PC-9 (cell line): ENCODE measurements at regions not wholly inside any gene's neighbourhood (a gene's known extent, or its start where the extent isn't known, plus 50 kb on each side); places are given as distances from the start of the nearest gene placed in this dataset.

ENCODE experiments used
- BruUV-seq: library from RNA; stranded (reverse); fragments of 400-500 nt; replicated peaks from 2 replicates; lab custom pipeline; 2021; lab: Mats Ljungman, UMichigan
- CTCF ChIA-PET: fragments of 300-600 bp; sonication (Branson Sonifier 250); formaldehyde crosslinking; loops from one replicate; lab custom pipeline; 2022; ENCODE audit warnings: antibody characterized with exemption; lab: Charles Lee
- POLR2A ChIA-PET: fragments of 300-600 bp; sonication (Branson Sonifier 250); formaldehyde crosslinking; loops from one replicate; lab custom pipeline; 2022; ENCODE audit warnings: antibody characterized with exemption; ENCODE audit not compliant: unreplicated experiment; lab: Charles Lee
- DNase-seq, 2 experiments: peaks; one replicate each; pipeline versions ENCODE4 v3.0.0 to v3.0.0-alpha.2; 2015 to 2022; ENCODE audit warnings: mixed read lengths in 1 of 2
- H2AFZ ChIP-seq: fragments of 200-600 bp; sonication (generic); 2 replicates; pipeline ENCODE4 v1.8.1; 2017; ENCODE audit warnings: antibody characterized with exemption
- H3F3A ChIP-seq: fragments of 200-600 bp; sonication (generic); 2 replicates; pipeline ENCODE4 v1.8.1; 2017; ENCODE audit warnings: antibody characterized with exemption, mild to moderate bottlenecking, low read depth; ENCODE audit not compliant: insufficient read depth
- H3K27ac ChIP-seq: fragments of 200-600 bp; sonication (generic); 2 replicates; pipeline ENCODE4 v1.6.1; 2016; ENCODE audit warnings: mixed run types
- H3K27me3 ChIP-seq: fragments of 200-600 bp; sonication (generic); 2 replicates; pipeline ENCODE4 v1.6.1; 2016; ENCODE audit warnings: low read depth, mixed run types; ENCODE audit not compliant: insufficient read depth
- H3K36me3 ChIP-seq: fragments of 200-600 bp; sonication (generic); 2 replicates; pipeline ENCODE4 v1.6.1; 2016; ENCODE audit warnings: low read depth, mixed run types
- H3K4me1 ChIP-seq: fragments of 200-600 bp; sonication (generic); replicated peaks from 2 replicates; pipeline ENCODE4 v1.6.1; 2016; ENCODE audit warnings: mixed run types; ENCODE audit not compliant: insufficient read depth
- H3K4me2 ChIP-seq: fragments of 200-600 bp; sonication (generic); 2 replicates; pipeline ENCODE4 v1.6.1; 2017; ENCODE audit warnings: mixed run types
- H3K4me3 ChIP-seq: fragments of 200-600 bp; sonication (generic); 2 replicates; pipeline ENCODE4 v1.6.1; 2016; ENCODE audit warnings: mixed run types
- H3K79me2 ChIP-seq: fragments of 200-600 bp; sonication (generic); 2 replicates; pipeline ENCODE4 v1.6.1; 2017; ENCODE audit warnings: low read depth, mixed run types
- H3K9me2 ChIP-seq: fragments of 200-600 bp; sonication (generic); 2 replicates; pipeline ENCODE4 v1.8.1; 2017; ENCODE audit warnings: mild to moderate bottlenecking; ENCODE audit not compliant: insufficient read depth
- H3K9me3 ChIP-seq: fragments of 200-600 bp; sonication (generic); 2 replicates; pipeline ENCODE4 v1.8.1; 2016; ENCODE audit warnings: low read depth; ENCODE audit not compliant: insufficient read depth
- H4K20me1 ChIP-seq: fragments of 200-600 bp; sonication (generic); 2 replicates; pipeline ENCODE4 v1.8.1; 2017; ENCODE audit not compliant: insufficient read depth
- EZH2 ChIP-seq: fragments of 200-600 bp; sonication (generic); IDR thresholded peaks from 2 replicates; pipeline ENCODE4 v1.8.0; 2017; ENCODE audit warnings: antibody characterized with exemption, low read depth
- intact Hi-C: fragments of 100-400 bp; cut with micrococcal nuclease; formaldehyde crosslinking; loops from one replicate; pipeline ENCODE4 v1.10.0; 2022; ENCODE audit not compliant: unreplicated experiment
- TF ChIP-seq, protein P1 (sequence below): fragments of 200-600 bp; sonication (generic); conservative IDR thresholded peaks from 2 replicates; pipeline ENCODE4 v1.6.1; 2017; ENCODE audit warnings: mixed run types, antibody characterized with exemption, mild to moderate bottlenecking, moderate library complexity

DNA sequence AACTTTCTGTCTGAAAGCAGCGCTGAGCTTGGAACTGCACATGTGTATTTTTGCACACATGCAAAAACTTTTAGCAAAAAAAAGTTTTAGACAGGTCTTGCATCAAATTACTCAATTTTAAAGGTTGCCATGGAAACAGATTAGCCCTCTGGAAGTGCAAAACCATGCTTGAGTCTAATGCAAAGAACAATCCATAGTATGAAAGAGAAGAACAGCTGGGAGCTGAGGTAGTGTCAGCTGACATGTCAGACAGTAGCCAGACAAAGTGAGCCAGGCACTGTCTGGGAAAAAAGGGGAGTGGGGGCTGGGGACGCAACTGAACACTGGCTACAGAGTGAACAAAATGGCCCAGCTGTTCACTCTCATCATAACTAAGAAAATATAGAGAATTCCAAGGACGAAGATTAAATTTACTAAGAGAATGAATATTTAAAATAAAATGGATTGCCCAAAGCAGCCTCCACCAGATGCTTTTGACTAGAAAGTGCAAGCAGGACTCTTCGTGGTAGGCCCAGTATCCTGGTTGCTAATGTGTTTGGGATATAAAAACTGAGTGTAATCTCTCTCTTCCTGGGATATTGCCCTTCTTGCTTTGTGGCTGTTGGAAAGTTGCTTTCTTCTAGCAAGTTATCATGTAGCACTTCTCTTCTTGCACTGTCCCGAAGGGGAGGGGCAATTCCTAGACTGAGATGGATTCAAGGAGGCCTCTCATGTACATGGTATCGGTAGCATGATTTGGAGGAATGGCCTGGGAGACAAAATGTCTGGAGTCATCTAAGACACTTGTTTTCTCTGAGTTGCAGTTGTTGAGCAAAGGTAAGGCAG lies 434.1 kb upstream of the FAT3 start:
- no peaks in the 10 kb centered on the region for H3F3A ChIP-seq
- no peaks in the 10 kb centered on the region for H3K36me3 ChIP-seq
- no peaks in the 10 kb centered on the region for H3K4me1 ChIP-seq
- no peak for DNase-seq
- H3K4me2 ChIP-seq: no peak overlapping the region
- H3K9me3 ChIP-seq: no peaks in the 10 kb centered on the region
- no peaks in the 10 kb centered on the region for H3K9me2 ChIP-seq
- no peaks in the 10 kb centered on the region for H4K20me1 ChIP-seq
- H3K27me3 ChIP-seq: no peaks in the 10 kb centered on the region
- no peaks in the 10 kb centered on the region for H3K79me2 ChIP-seq
- no peak overlapping the region for H3K4me3 ChIP-seq
- TF ChIP-seq, protein P1, sequence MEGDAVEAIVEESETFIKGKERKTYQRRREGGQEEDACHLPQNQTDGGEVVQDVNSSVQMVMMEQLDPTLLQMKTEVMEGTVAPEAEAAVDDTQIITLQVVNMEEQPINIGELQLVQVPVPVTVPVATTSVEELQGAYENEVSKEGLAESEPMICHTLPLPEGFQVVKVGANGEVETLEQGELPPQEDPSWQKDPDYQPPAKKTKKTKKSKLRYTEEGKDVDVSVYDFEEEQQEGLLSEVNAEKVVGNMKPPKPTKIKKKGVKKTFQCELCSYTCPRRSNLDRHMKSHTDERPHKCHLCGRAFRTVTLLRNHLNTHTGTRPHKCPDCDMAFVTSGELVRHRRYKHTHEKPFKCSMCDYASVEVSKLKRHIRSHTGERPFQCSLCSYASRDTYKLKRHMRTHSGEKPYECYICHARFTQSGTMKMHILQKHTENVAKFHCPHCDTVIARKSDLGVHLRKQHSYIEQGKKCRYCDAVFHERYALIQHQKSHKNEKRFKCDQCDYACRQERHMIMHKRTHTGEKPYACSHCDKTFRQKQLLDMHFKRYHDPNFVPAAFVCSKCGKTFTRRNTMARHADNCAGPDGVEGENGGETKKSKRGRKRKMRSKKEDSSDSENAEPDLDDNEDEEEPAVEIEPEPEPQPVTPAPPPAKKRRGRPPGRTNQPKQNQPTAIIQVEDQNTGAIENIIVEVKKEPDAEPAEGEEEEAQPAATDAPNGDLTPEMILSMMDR: no peak
- no peak for TF ChIP-seq EZH2
- ChIA-PET POLR2A (no interaction called here), CTCF (no interaction called here)
- intact Hi-C loops: no loop called here
- no peak overlapping the region for H3K27ac ChIP-seq
- H2AFZ ChIP-seq: no peak overlapping the region
- BruUV-seq: no TSS peak

DNA sequence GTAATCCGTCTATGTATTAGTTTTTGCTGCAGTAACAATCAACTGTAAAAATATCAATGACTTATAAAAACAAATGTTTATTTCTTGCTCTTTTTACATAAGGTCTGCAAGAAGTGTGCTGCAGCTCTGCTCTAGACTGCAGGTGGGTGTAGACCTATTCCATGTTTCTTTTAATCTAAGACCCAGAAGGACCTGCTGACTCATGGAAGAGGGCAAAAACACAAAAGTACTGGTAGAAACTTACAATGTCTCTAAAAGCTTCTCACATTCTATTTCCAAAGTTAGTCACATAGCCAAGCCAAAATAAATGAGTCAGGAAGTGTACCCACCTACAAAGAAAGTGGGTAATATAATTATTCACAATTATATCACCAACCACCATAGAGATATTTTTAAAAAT lies 435.9 kb upstream of the FAT3 start:
- ChIA-PET CTCF (no interaction called here), POLR2A (no interaction called here)
- no peak overlapping the region for H2AFZ ChIP-seq
- H3K9me2 ChIP-seq: no peaks in the 10 kb centered on the region
- no peaks in the 10 kb centered on the region for H3K4me1 ChIP-seq
- H3K36me3 ChIP-seq: no peaks in the 10 kb centered on the region
- no peaks in the 10 kb centered on the region for H4K20me1 ChIP-seq
- intact Hi-C loops: no loop called here
- no peaks in the 10 kb centered on the region for H3K9me3 ChIP-seq
- H3F3A ChIP-seq: no peaks in the 10 kb centered on the region
- TF ChIP-seq, protein P1: no peak
- TF ChIP-seq EZH2: no peak
- no peak overlapping the region for H3K27ac ChIP-seq
- no peak overlapping the region for H3K4me2 ChIP-seq
- DNase-seq: no peak
- no TSS peak for BruUV-seq
- no peaks in the 10 kb centered on the region for H3K79me2 ChIP-seq
- no peak overlapping the region for H3K4me3 ChIP-seq
- no peaks in the 10 kb centered on the region for H3K27me3 ChIP-seq

DNA sequence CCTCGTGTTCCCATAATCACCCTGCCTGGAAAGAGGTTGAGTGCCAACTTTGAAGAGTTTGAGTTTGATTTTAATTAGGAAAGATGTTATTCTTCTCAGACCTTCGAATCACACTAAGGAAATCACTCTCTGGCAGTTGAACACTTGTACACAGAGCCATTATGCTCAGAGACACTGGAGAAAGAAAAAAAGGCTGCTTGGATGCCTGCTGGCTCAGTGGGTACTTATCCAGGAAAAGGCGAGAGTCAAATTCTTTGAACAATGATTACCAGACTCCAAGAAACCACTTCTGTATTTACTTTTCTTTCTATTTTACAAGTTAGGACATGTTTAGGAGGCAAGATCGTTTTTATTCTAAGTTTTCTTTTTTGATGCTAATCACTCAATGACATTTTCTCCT lies 438.5 kb upstream of the FAT3 start:
- no peak for DNase-seq
- Histone ChIP-seq H3K9me2 (no peaks in the 10 kb centered on the region), H3K27ac (no peak overlapping the region), H3K36me3 (no peaks in the 10 kb centered on the region), H3K4me1 (no peaks in the 10 kb centered on the region), H3K4me3 (no peak overlapping the region), H3F3A (no peaks in the 10 kb centered on the region), H4K20me1 (no peaks in the 10 kb centered on the region), H3K27me3 (no peaks in the 10 kb centered on the region), H3K4me2 (no peak overlapping the region), H2AFZ (no peak overlapping the region), H3K9me3 (no peaks in the 10 kb centered on the region), H3K79me2 (no peaks in the 10 kb centered on the region)
- ChIA-PET CTCF (no interaction called here), POLR2A (no interaction called here)
- TF ChIP-seq, protein P1: no peak
- TF ChIP-seq EZH2: no peak
- no TSS peak for BruUV-seq
- intact Hi-C loops: no loop called here
